Keratinocyte (primary cell): ENCODE measurements at regions not wholly inside any gene's neighbourhood (a gene's known extent, or its start where the extent isn't known, plus 50 kb on each side); places are given as distances from the start of the nearest gene placed in this dataset.

ENCODE experiments used
- DNase-seq: peaks from one replicate; pipeline ENCODE4 v3.0.0-alpha.2; 2011; ENCODE audit warnings: low read depth, missing footprints, low spot score
- FAIRE-seq: peaks from 2 replicates; lab custom pipeline; 2011; peaks lifted over from hg19 to GRCh38; lab: Jason Lieb, UNC
- H2AFZ ChIP-seq: 2 replicates; pipeline ENCODE4 v1.6.0; 2012; ENCODE audit warnings: low read length, control low read depth, inconsistent platforms; ENCODE audit not compliant: control insufficient read depth
- H3K27ac ChIP-seq: 2 replicates; pipeline ENCODE4 v1.5.1; 2011; ENCODE audit warnings: low read length; ENCODE audit not compliant: control insufficient read depth, insufficient read depth
- H3K27me3 ChIP-seq: 3 replicates; pipeline ENCODE4 v1.6.0; 2011; ENCODE audit warnings: low read length; ENCODE audit not compliant: control insufficient read depth, insufficient read depth; ENCODE audit errors: extremely low read depth
- H3K36me3 ChIP-seq, 2 experiments: 2 replicates in 1 of 2; 3 replicates in 1 of 2; pipeline ENCODE4 v1.5.1; 2011; ENCODE audit warnings: low read length in 2 of 2, mild to moderate bottlenecking in 1 of 2; ENCODE audit not compliant: control insufficient read depth in 2 of 2, insufficient read depth in 2 of 2; ENCODE audit errors: extremely low read depth in 1 of 2
- H3K4me1 ChIP-seq: 3 replicates; pipeline ENCODE4 v1.5.1; 2011; ENCODE audit warnings: low read length; ENCODE audit not compliant: control insufficient read depth, insufficient read depth; ENCODE audit errors: extremely low read depth
- H3K4me2 ChIP-seq: 3 replicates; pipeline ENCODE4 v1.6.0; 2011; ENCODE audit warnings: low read depth, low read length; ENCODE audit not compliant: control insufficient read depth, insufficient read depth; ENCODE audit errors: extremely low read depth
- H3K4me3 ChIP-seq, 3 experiments: fragments of 200-600 bp in 1 of 3; sonication (generic) in 1 of 3; 2 replicates in 2 of 3; 3 replicates in 1 of 3; pipeline ENCODE4 v1.5.1; 2011 to 2016; ENCODE audit warnings: low read length in 3 of 3, mild to moderate bottlenecking in 3 of 3, control low read depth in 2 of 3, inconsistent platforms in 1 of 3, low read depth in 1 of 3, mixed read lengths in 1 of 3, mixed run types in 1 of 3, moderate library complexity in 1 of 3; ENCODE audit not compliant: control insufficient read depth in 2 of 3, insufficient read depth in 2 of 3; ENCODE audit errors: extremely low read depth in 1 of 3
- H3K79me2 ChIP-seq: 2 replicates; pipeline ENCODE4 v1.6.0; 2012; ENCODE audit warnings: low read length; ENCODE audit not compliant: control insufficient read depth, insufficient read depth
- H3K9ac ChIP-seq: 3 replicates; pipeline ENCODE4 v1.6.0; 2011; ENCODE audit warnings: low read length; ENCODE audit not compliant: control insufficient read depth, insufficient read depth; ENCODE audit errors: extremely low read depth
- H3K9me1 ChIP-seq: 3 replicates; pipeline ENCODE4 v1.6.0; 2011; ENCODE audit warnings: low read length; ENCODE audit not compliant: control insufficient read depth, insufficient read depth; ENCODE audit errors: extremely low read depth
- H3K9me3 ChIP-seq: 2 replicates; pipeline ENCODE4 v1.5.1; 2012; ENCODE audit warnings: low read depth, low read length; ENCODE audit not compliant: control insufficient read depth
- H4K20me1 ChIP-seq: 3 replicates; pipeline ENCODE4 v1.6.0; 2011; ENCODE audit warnings: low read length; ENCODE audit not compliant: control insufficient read depth, insufficient read depth; ENCODE audit errors: extremely low read depth
- CTCF ChIP-seq, 3 experiments: IDR thresholded peaks in 1 of 3; conservative IDR thresholded peaks in 1 of 3; optimal IDR thresholded peaks in 1 of 3; 2 replicates in 2 of 3; 3 replicates in 1 of 3; pipeline versions ENCODE3 to v1.5.1; 2011; ENCODE audit warnings: low read length in 3 of 3, mild to moderate bottlenecking in 3 of 3, moderate library complexity in 2 of 3, control low read depth in 1 of 3, inconsistent platforms in 1 of 3; ENCODE audit not compliant: insufficient read depth in 2 of 3; ENCODE audit errors: extremely low read depth in 1 of 3
- EZH2 ChIP-seq: IDR thresholded peaks from one replicate; pipeline ENCODE4 v1.6.1; 2012; ENCODE audit warnings: inconsistent platforms, mild to moderate bottlenecking, low read length, moderate library complexity
- dilution Hi-C: fragments of 300-500 bp; cut with MboI; formaldehyde crosslinking; loops from one replicate; pipeline ENCODE4 v1.7.0; 2020; ENCODE audit warnings: low sequenced_read_pairs; ENCODE audit not compliant: extremely low pct_ligation_motif_present

- no peaks in the 10 kb centered on the region for H3K36me3 ChIP-seq
- H2AFZ ChIP-seq, result no peak overlapping the region
- no peak overlapping the region for H3K27ac ChIP-seq
- no peaks in the 10 kb centered on the region for H3K27me3 ChIP-seq
- H3K4me3 ChIP-seq, result no peak overlapping the region
- H3K9me3 ChIP-seq, result no peaks in the 10 kb centered on the region
- H3K4me1 ChIP-seq, result peaks cover 20% of the 10 kb centered on the region
- H3K79me2 ChIP-seq, result no peaks in the 10 kb centered on the region
- no peak overlapping the region for H3K9ac ChIP-seq
- FAIRE-seq (no peak), DNase-seq (no peak)
- H4K20me1 ChIP-seq, result no peaks in the 10 kb centered on the region
- TF ChIP-seq EZH2 (no peak), CTCF (optimal IDR thresholded peaks at IDR 0.05 in 1 of 3, IDR thresholded peaks at IDR 0.05 in 1 of 3, conservative IDR thresholded peaks at IDR 0.05 in 1 of 3; ENCODE audit: extremely low read depth in 1 of 3, insufficient read depth in 2 of 3, low read length in 3 of 3) (no peak)
- H3K4me2 ChIP-seq, result no peak overlapping the region
- H3K9me1 ChIP-seq, result no peaks in the 10 kb centered on the region
- dilution Hi-C loops, result no loop called here
Observed at GRCh38 chr12:94091624-94092023, 56.8 kb upstream of the PLXNC1 start.

GRCh38 chr12:94092516-94093241 is 55.7 kb upstream of the PLXNC1 start:
- Histone ChIP-seq H2AFZ (peak overlapping the region; percentile 44), H3K79me2 (no peaks in the 10 kb centered on the region), H3K9me3 (no peaks in the 10 kb centered on the region), H3K27me3 (no peaks in the 10 kb centered on the region), H3K27ac (no peak overlapping the region), H3K9me1 (no peaks in the 10 kb centered on the region), H4K20me1 (no peaks in the 10 kb centered on the region), H3K4me2 (peak overlapping the region; percentile 24), H3K4me1 (peaks cover 20% of the 10 kb centered on the region), H3K9ac (no peak overlapping the region), H3K4me3 (no peak overlapping the region), H3K36me3 (no peaks in the 10 kb centered on the region)
- FAIRE-seq, result peak; percentile 87
- no peak for DNase-seq
- dilution Hi-C loops, result no loop called here
- no peak for TF ChIP-seq EZH2
- no peak for TF ChIP-seq CTCF (optimal IDR thresholded peaks at IDR 0.05 in 1 of 3, IDR thresholded peaks at IDR 0.05 in 1 of 3, conservative IDR thresholded peaks at IDR 0.05 in 1 of 3; ENCODE audit: extremely low read depth in 1 of 3, insufficient read depth in 2 of 3, low read length in 3 of 3)
